Spinal cord (tissue), 9 donors: ENCODE measurements at regions not wholly inside any gene's neighbourhood (a gene's known extent, or its start where the extent isn't known, plus 50 kb on each side); places are given as distances from the start of the nearest gene placed in this dataset.

Source experiments
- DNase-seq, 6 donors: peaks; one replicate each; pipeline versions ENCODE4 v3.0.0 to v3.0.0-alpha.2; 2013 to 2015; ENCODE audit warnings: low spot score in 6 of 6, low read depth in 4 of 6
- H3K27ac ChIP-seq: one replicate; pipeline ENCODE4 v1.5.1; 2013; ENCODE audit warnings: low read depth, low read length, control low read depth
- H3K27me3 ChIP-seq: one replicate; pipeline ENCODE4 v1.6.1; 2013; ENCODE audit warnings: low read length; ENCODE audit not compliant: control insufficient read depth, insufficient read depth
- H3K36me3 ChIP-seq: one replicate; pipeline ENCODE4 v1.6.1; 2013; ENCODE audit warnings: low read length; ENCODE audit not compliant: control insufficient read depth, insufficient read depth
- H3K4me1 ChIP-seq: one replicate; pipeline ENCODE4 v1.6.1; 2013; ENCODE audit warnings: low read length; ENCODE audit not compliant: control insufficient read depth, insufficient read depth
- H3K4me3 ChIP-seq: one replicate; pipeline ENCODE4 v1.5.1; 2013; ENCODE audit warnings: low read depth, low read length, control low read depth
- H3K9me3 ChIP-seq: one replicate; pipeline ENCODE4 v1.6.1; 2013; ENCODE audit warnings: low read length; ENCODE audit not compliant: control insufficient read depth, insufficient read depth
- whole genome bisulfite sequencing: methylation state at CpG from one replicate; pipeline ENCODE4 v1.1.5; 2013; ENCODE audit warnings: missing lambda C conversion rate; ENCODE audit not compliant: insufficient coverage; 5-methylcytosine and 5-hydroxymethylcytosine counted together
- donor health status: healthy.

GRCh38 chr10:127679642-127680255 lies 57.2 kb upstream of the FOXI2 start:
- WGBS: 87% methylated on average over 1 of the region's 3 CpGs

More at GRCh38 chr10:127679642-127680255, 57.2 kb upstream of the FOXI2 start:
- no peaks in the 10 kb centered on the region for H3K4me1 ChIP-seq
- no peak for DNase-seq
- no peaks in the 10 kb centered on the region for H3K27me3 ChIP-seq
- H3K4me3 ChIP-seq: no peak overlapping the region
- no peak overlapping the region for H3K27ac ChIP-seq
- H3K9me3 ChIP-seq: no peaks in the 10 kb centered on the region
- no peaks in the 10 kb centered on the region for H3K36me3 ChIP-seq
